IPS-20b (cell line): ENCODE measurements at regions not wholly inside any gene's neighbourhood (a gene's known extent, or its start where the extent isn't known, plus 50 kb on each side); places are given as distances from the start of the nearest gene placed in this dataset.

Experiments
- H3K27ac ChIP-seq: one replicate; pipeline ENCODE4 v1.5.1; 2013; ENCODE audit warnings: low read length
- H3K27me3 ChIP-seq: 2 replicates; pipeline ENCODE4 v1.6.1; 2013; ENCODE audit warnings: mild to moderate bottlenecking, low read length, inconsistent platforms; ENCODE audit not compliant: insufficient read depth
- H3K36me3 ChIP-seq: 2 replicates; pipeline ENCODE4 v1.6.1; 2013; ENCODE audit warnings: low read depth, mild to moderate bottlenecking, inconsistent platforms, low read length, moderate library complexity; ENCODE audit not compliant: insufficient read depth
- H3K4me1 ChIP-seq: 2 replicates; pipeline ENCODE4 v1.6.1; 2013; ENCODE audit warnings: mild to moderate bottlenecking, control low read depth, inconsistent platforms, low read length, moderate library complexity; ENCODE audit not compliant: insufficient read depth
- H3K4me3 ChIP-seq: 2 replicates; pipeline ENCODE4 v1.5.1; 2013; ENCODE audit warnings: mild to moderate bottlenecking, low read length, inconsistent platforms
- H3K9ac ChIP-seq: 2 replicates; pipeline ENCODE4 v1.6.1; 2013; ENCODE audit warnings: low read depth, mild to moderate bottlenecking, inconsistent platforms, low read length, moderate library complexity
- H3K9me3 ChIP-seq: 2 replicates; pipeline ENCODE4 v1.6.1; 2013; ENCODE audit warnings: mild to moderate bottlenecking, low read depth, low read length, inconsistent platforms; ENCODE audit not compliant: insufficient read depth

GRCh38 chr2:22912398-22912797 lies 472.6 kb upstream of the KLHL29 start:
- Histone ChIP-seq H3K27ac (no peak overlapping the region), H3K9me3 (no peaks in the 10 kb centered on the region), H3K27me3 (no peaks in the 10 kb centered on the region), H3K4me1 (no peaks in the 10 kb centered on the region), H3K4me3 (no peak overlapping the region), H3K9ac (no peak overlapping the region), H3K36me3 (no peaks in the 10 kb centered on the region)

- no peaks in the 10 kb centered on the region for H3K36me3 ChIP-seq
- H3K27ac ChIP-seq = no peak overlapping the region
- no peaks in the 10 kb centered on the region for H3K4me1 ChIP-seq
- H3K4me3 ChIP-seq = no peak overlapping the region
- H3K9ac ChIP-seq = no peak overlapping the region
- H3K9me3 ChIP-seq = no peaks in the 10 kb centered on the region
- no peaks in the 10 kb centered on the region for H3K27me3 ChIP-seq
These were observed 455.0 kb upstream of the KLHL29 start for GRCh38 chr2:22929998-22930397.

GRCh38 chr2:22930781-22931180 lies 454.2 kb upstream of the KLHL29 start:
- no peak overlapping the region for H3K9ac ChIP-seq
- H3K27ac ChIP-seq = no peak overlapping the region
- no peaks in the 10 kb centered on the region for H3K9me3 ChIP-seq
- H3K27me3 ChIP-seq = no peaks in the 10 kb centered on the region
- no peaks in the 10 kb centered on the region for H3K36me3 ChIP-seq
- no peak overlapping the region for H3K4me3 ChIP-seq
- H3K4me1 ChIP-seq = no peaks in the 10 kb centered on the region

- Histone ChIP-seq H3K9ac (no peak overlapping the region), H3K27ac (no peak overlapping the region), H3K4me3 (no peak overlapping the region), H3K4me1 (no peaks in the 10 kb centered on the region), H3K9me3 (no peaks in the 10 kb centered on the region), H3K36me3 (no peaks in the 10 kb centered on the region), H3K27me3 (no peaks in the 10 kb centered on the region)
These were observed 452.7 kb upstream of the KLHL29 start for GRCh38 chr2:22932288-22932687.

GRCh38 chr2:22934747-22935146 lies 450.2 kb upstream of the KLHL29 start:
- H3K36me3 ChIP-seq = no peaks in the 10 kb centered on the region
- no peaks in the 10 kb centered on the region for H3K27me3 ChIP-seq
- H3K9ac ChIP-seq = no peak overlapping the region
- H3K4me1 ChIP-seq = no peaks in the 10 kb centered on the region
- no peaks in the 10 kb centered on the region for H3K9me3 ChIP-seq
- H3K27ac ChIP-seq = no peak overlapping the region
- no peak overlapping the region for H3K4me3 ChIP-seq

GRCh38 chr2:22942441-22942840 lies 442.5 kb upstream of the KLHL29 start:
- H3K27me3 ChIP-seq = no peaks in the 10 kb centered on the region
- H3K4me1 ChIP-seq = peaks cover 6% of the 10 kb centered on the region; the same call in 1 of the 2 replicates
- no peak overlapping the region for H3K27ac ChIP-seq
- no peaks in the 10 kb centered on the region for H3K9me3 ChIP-seq
- H3K36me3 ChIP-seq = no peaks in the 10 kb centered on the region
- H3K9ac ChIP-seq = no peak overlapping the region
- no peak overlapping the region for H3K4me3 ChIP-seq

- Histone ChIP-seq H3K27me3 (no peaks in the 10 kb centered on the region), H3K9me3 (no peaks in the 10 kb centered on the region), H3K4me3 (no peak overlapping the region), H3K9ac (no peak overlapping the region), H3K36me3 (no peaks in the 10 kb centered on the region), H3K27ac (no peak overlapping the region), H3K4me1 (peaks cover 6% of the 10 kb centered on the region; the same call in 1 of the 2 replicates)
These were observed 440.8 kb upstream of the KLHL29 start for GRCh38 chr2:22944143-22944542.

- H3K4me1 ChIP-seq = peaks cover 13% of the 10 kb centered on the region
- no peak overlapping the region for H3K4me3 ChIP-seq
- H3K36me3 ChIP-seq = no peaks in the 10 kb centered on the region
- no peak overlapping the region for H3K27ac ChIP-seq
- H3K27me3 ChIP-seq = no peaks in the 10 kb centered on the region
- no peaks in the 10 kb centered on the region for H3K9me3 ChIP-seq
- H3K9ac ChIP-seq = no peak overlapping the region
These were observed 438.4 kb upstream of the KLHL29 start for GRCh38 chr2:22946553-22946952.

- H3K9ac ChIP-seq = no peak overlapping the region
- H3K4me3 ChIP-seq = no peak overlapping the region
- no peak overlapping the region for H3K27ac ChIP-seq
- no peaks in the 10 kb centered on the region for H3K36me3 ChIP-seq
- no peaks in the 10 kb centered on the region for H3K27me3 ChIP-seq
- H3K9me3 ChIP-seq = no peaks in the 10 kb centered on the region
- peaks cover 13% of the 10 kb centered on the region for H3K4me1 ChIP-seq
These were observed 437.2 kb upstream of the KLHL29 start for GRCh38 chr2:22947741-22948140.

GRCh38 chr2:22950431-22950830 lies 434.5 kb upstream of the KLHL29 start:
- H3K9ac ChIP-seq = no peak overlapping the region
- H3K36me3 ChIP-seq = no peaks in the 10 kb centered on the region
- no peaks in the 10 kb centered on the region for H3K9me3 ChIP-seq
- no peak overlapping the region for H3K4me3 ChIP-seq
- H3K27me3 ChIP-seq = no peaks in the 10 kb centered on the region
- H3K4me1 ChIP-seq = peaks cover 13% of the 10 kb centered on the region
- no peak overlapping the region for H3K27ac ChIP-seq

GRCh38 chr2:22952656-22953225 lies 432.2 kb upstream of the KLHL29 start:
- Histone ChIP-seq H3K9me3 (no peaks in the 10 kb centered on the region), H3K27ac (no peak overlapping the region), H3K9ac (no peak overlapping the region), H3K27me3 (no peaks in the 10 kb centered on the region), H3K36me3 (no peaks in the 10 kb centered on the region), H3K4me3 (no peak overlapping the region), H3K4me1 (peaks cover 7% of the 10 kb centered on the region; the same call in 1 of the 2 replicates)

- no peaks in the 10 kb centered on the region for H3K27me3 ChIP-seq
- no peaks in the 10 kb centered on the region for H3K9me3 ChIP-seq
- no peaks in the 10 kb centered on the region for H3K4me1 ChIP-seq
- H3K36me3 ChIP-seq = no peaks in the 10 kb centered on the region
- H3K27ac ChIP-seq = no peak overlapping the region
- no peak overlapping the region for H3K4me3 ChIP-seq
- no peak overlapping the region for H3K9ac ChIP-seq
These were observed 427.5 kb upstream of the KLHL29 start for GRCh38 chr2:22957446-22957845.
